Natural killer cell (primary cell): ENCODE measurements at regions not wholly inside any gene's neighbourhood (a gene's known extent, or its start where the extent isn't known, plus 50 kb on each side); places are given as distances from the start of the nearest gene placed in this dataset.

ENCODE experiments used
- ATAC-seq, 3 donors: fragments of 150-1000 bp in 2 of 3; fragments of 200-7000 bp in 1 of 3; cut with Tn5 transposase; 1 replicate in 1 of 3; 2 replicates in 2 of 3; pipeline ENCODE4 v1.10.0; 2021; ENCODE audit warnings: mild to moderate bottlenecking in 2 of 3, moderate library complexity in 2 of 3
- DNase-seq, 2 donors: peaks; one replicate each; pipeline versions ENCODE4 v3.0.0 to v3.0.0-alpha.2; 2013 to 2021; ENCODE audit warnings: mixed read lengths in 1 of 2
- H3K27ac ChIP-seq: one replicate; pipeline ENCODE4 v1.5.1; 2013; ENCODE audit warnings: mild to moderate bottlenecking, low read length
- H3K27me3 ChIP-seq: one replicate; pipeline ENCODE4 v1.6.1; 2013; ENCODE audit warnings: low read length; ENCODE audit not compliant: control insufficient read depth, insufficient read depth
- H3K36me3 ChIP-seq: one replicate; pipeline ENCODE4 v1.6.1; 2013; ENCODE audit warnings: low read length; ENCODE audit not compliant: control insufficient read depth, insufficient read depth
- H3K4me1 ChIP-seq: one replicate; pipeline ENCODE4 v1.6.1; 2013; ENCODE audit warnings: low read length; ENCODE audit not compliant: control insufficient read depth, insufficient read depth
- H3K4me3 ChIP-seq: one replicate; pipeline ENCODE4 v1.5.1; 2013; ENCODE audit warnings: low read length
- H3K9me3 ChIP-seq: one replicate; pipeline ENCODE4 v1.6.1; 2013; ENCODE audit warnings: low read length; ENCODE audit not compliant: control insufficient read depth, insufficient read depth
- H3K27ac Mint-ChIP-seq, 2 donors: one replicate each; pipeline ENCODE4 v1.8.0; 2022; ENCODE audit warnings: mild to moderate bottlenecking in 2 of 2, mixed read lengths in 2 of 2, moderate library complexity in 1 of 2
- H3K27me3 Mint-ChIP-seq, 2 donors: one replicate each; pipeline ENCODE4 v1.8.0; 2022; ENCODE audit warnings: low read depth in 2 of 2, mixed read lengths in 2 of 2
- H3K36me3 Mint-ChIP-seq: one replicate; pipeline ENCODE4 v1.8.0; 2022; ENCODE audit warnings: mixed read lengths
- H3K4me1 Mint-ChIP-seq, 2 donors: one replicate each; pipeline ENCODE4 v1.8.0; 2022; ENCODE audit warnings: mixed read lengths in 2 of 2
- H3K4me3 Mint-ChIP-seq: one replicate; pipeline ENCODE4 v1.8.0; 2022; ENCODE audit warnings: mild to moderate bottlenecking, moderate library complexity, mixed read lengths
- H3K9me3 Mint-ChIP-seq, 2 donors: one replicate each; pipeline ENCODE4 v1.8.0; 2022; ENCODE audit warnings: mixed read lengths in 2 of 2
- CTCF ChIP-seq: fragments of 200-600 bp; IDR thresholded peaks from one replicate; pipeline ENCODE4 v1.8.0; 2022; ENCODE audit warnings: antibody characterized with exemption
- WGBS: methylation state at CpG from one replicate; pipeline ENCODE4 v1.1.7; 2013; ENCODE audit warnings: missing lambda C conversion rate; ENCODE audit not compliant: insufficient coverage; 5-methylcytosine and 5-hydroxymethylcytosine counted together
- intact Hi-C: fragments of 100-400 bp; cut with micrococcal nuclease; formaldehyde crosslinking; loops from one replicate; pipeline ENCODE4 v1.14.2; 2022

- Histone ChIP-seq H3K27me3 (no peaks in the 10 kb centered on the region), H3K36me3 (no peaks in the 10 kb centered on the region), H3K9me3 (no peaks in the 10 kb centered on the region), H3K4me1 (no peaks in the 10 kb centered on the region), H3K27ac (no peak overlapping the region), H3K4me3 (no peak overlapping the region)
- H3K27ac Mint-ChIP-seq: no peak overlapping the region
- no peaks in the 10 kb centered on the region for H3K9me3 Mint-ChIP-seq
- no peak overlapping the region for H3K4me3 Mint-ChIP-seq
- no peak for TF ChIP-seq CTCF
- intact Hi-C loops: no loop called here
- DNase-seq (no peak), ATAC-seq (no peak)
- peaks cover 18 to 45% of the 10 kb centered on the region in 2 donors for H3K27me3 Mint-ChIP-seq
- WGBS: 87% methylated on average over 1 of the region's 1 CpG
- H3K4me1 Mint-ChIP-seq: no peaks in the 10 kb centered on the region
- no peaks in the 10 kb centered on the region for H3K36me3 Mint-ChIP-seq
Observed at GRCh38 chr18:22678486-22678885, 254.6 kb upstream of the RBBP8 start.

DNA sequence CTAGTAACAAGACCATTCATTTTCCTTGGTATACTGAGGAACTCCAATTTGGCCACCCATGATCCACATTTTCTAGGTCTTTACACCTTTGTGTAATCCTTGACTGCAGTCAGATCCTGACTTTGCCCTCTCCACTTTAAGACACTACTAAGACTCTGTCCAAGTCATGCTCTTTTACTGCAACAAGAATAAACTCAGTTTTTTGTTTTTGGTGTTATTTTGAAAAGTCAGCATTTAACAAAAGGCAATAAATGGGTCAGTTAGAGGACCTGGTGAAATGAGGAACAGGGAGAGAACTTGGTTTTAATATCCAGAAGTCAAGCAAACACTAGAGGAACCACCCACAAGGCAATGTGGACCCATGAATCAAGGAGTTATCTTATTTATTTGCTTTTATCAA, 252.2 kb upstream of the RBBP8 start:
- no peak overlapping the region for H3K4me3 ChIP-seq
- no peak overlapping the region for H3K4me3 Mint-ChIP-seq
- H3K27me3 Mint-ChIP-seq: peaks cover 15 to 47% of the 10 kb centered on the region in 2 donors
- no peaks in the 10 kb centered on the region for H3K4me1 ChIP-seq
- no peaks in the 10 kb centered on the region for H3K9me3 ChIP-seq
- DNase-seq (no peak), ATAC-seq (no peak)
- no peaks in the 10 kb centered on the region for H3K9me3 Mint-ChIP-seq
- no peaks in the 10 kb centered on the region for H3K36me3 ChIP-seq
- H3K27ac Mint-ChIP-seq: no peak overlapping the region
- no peaks in the 10 kb centered on the region for H3K36me3 Mint-ChIP-seq
- H3K27ac ChIP-seq: no peak overlapping the region
- intact Hi-C loops: no loop called here
- no peak for TF ChIP-seq CTCF
- no peaks in the 10 kb centered on the region for H3K4me1 Mint-ChIP-seq
- H3K27me3 ChIP-seq: no peaks in the 10 kb centered on the region

DNA sequence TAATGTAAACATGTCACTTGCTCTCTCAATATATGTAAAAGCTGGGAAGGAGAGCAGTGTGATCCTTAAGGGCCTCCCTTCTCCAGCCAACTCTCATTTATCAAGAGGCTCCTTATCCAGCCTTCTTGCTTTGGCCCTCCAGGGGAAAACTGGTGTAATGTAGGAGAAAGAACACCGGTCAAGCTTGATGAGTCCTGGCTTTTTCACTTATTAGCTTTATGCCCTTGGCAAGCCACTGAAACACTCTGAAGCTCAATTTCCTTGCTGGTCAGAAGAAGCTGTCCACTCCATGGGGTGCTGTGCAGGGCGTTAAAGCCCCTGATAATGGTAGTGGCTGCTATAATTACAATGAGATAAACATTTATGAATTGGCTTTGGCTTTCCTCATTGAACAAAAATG, 251.2 kb upstream of the RBBP8 start:
- H3K27ac ChIP-seq: no peak overlapping the region
- no peak overlapping the region for H3K4me3 ChIP-seq
- DNase-seq (no peak), ATAC-seq (no peak)
- intact Hi-C loops: no loop called here
- TF ChIP-seq CTCF: no peak
- Mint-ChIP-seq H3K36me3 (no peaks in the 10 kb centered on the region), H3K4me1 (no peaks in the 10 kb centered on the region), H3K9me3 (no peaks in the 10 kb centered on the region), H3K4me3 (no peak overlapping the region), H3K27me3 (peaks cover 14 to 41% of the 10 kb centered on the region in 2 donors), H3K27ac (no peak overlapping the region)
- H3K36me3 ChIP-seq: no peaks in the 10 kb centered on the region
- H3K4me1 ChIP-seq: no peaks in the 10 kb centered on the region
- H3K27me3 ChIP-seq: no peaks in the 10 kb centered on the region
- 56% methylated on average over 2 of the region's 2 CpGs for WGBS
- H3K9me3 ChIP-seq: no peaks in the 10 kb centered on the region

GRCh38 chr18:22682720-22683119, 250.4 kb upstream of the RBBP8 start:
- no peak for ATAC-seq
- intact Hi-C loops: no loop called here
- TF ChIP-seq CTCF: no peak
- no peaks in the 10 kb centered on the region for H3K27me3 ChIP-seq
- Mint-ChIP-seq H3K9me3 (no peaks in the 10 kb centered on the region), H3K4me3 (no peak overlapping the region), H3K27me3 (peaks cover 11 to 33% of the 10 kb centered on the region in 2 donors), H3K4me1 (no peaks in the 10 kb centered on the region), H3K36me3 (no peaks in the 10 kb centered on the region), H3K27ac (no peak overlapping the region)
- no peak overlapping the region for H3K27ac ChIP-seq
- DNase-seq: no peak
- H3K4me3 ChIP-seq: no peak overlapping the region
- no peaks in the 10 kb centered on the region for H3K36me3 ChIP-seq
- H3K9me3 ChIP-seq: no peaks in the 10 kb centered on the region
- no peaks in the 10 kb centered on the region for H3K4me1 ChIP-seq
- 67% methylated on average over 1 of the region's 1 CpG for WGBS
